T-cell (primary cell): ENCODE measurements at regions not wholly inside any gene's neighbourhood (a gene's known extent, or its start where the extent isn't known, plus 50 kb on each side); places are given as distances from the start of the nearest gene placed in this dataset.

Experiments used
- ATAC-seq, 4 experiments: fragments of 200-7000 bp in 3 of 4; fragments of 150-1000 bp in 1 of 4; cut with Tn5 transposase; replicated peaks in 1 of 4; 1 replicate in 3 of 4; 2 replicates in 1 of 4; pipeline ENCODE4 v1.10.0; 2021; ENCODE audit warnings: moderate library complexity in 3 of 4, mild to moderate bottlenecking in 2 of 4, moderate number of reproducible peaks in 1 of 4
- CTCF ChIA-PET, 2 donors: fragments of 300-600 bp; sonication (Branson Sonifier 250); formaldehyde crosslinking; loops; one replicate each; lab custom pipeline; 2022; ENCODE audit warnings: antibody characterized with exemption in 2 of 2; lab: Charles Lee
- POLR2A ChIA-PET, 2 donors: fragments of 300-600 bp; sonication (Branson Sonifier 250); formaldehyde crosslinking; loops; one replicate each; lab custom pipeline; 2022; ENCODE audit warnings: antibody characterized with exemption in 2 of 2; lab: Charles Lee
- DNase-seq, 35 experiments: peaks; one replicate each; pipeline versions ENCODE4 v3.0.0 to v3.0.0-alpha.2; 2013 to 2023
- H3K27ac ChIP-seq: one replicate; pipeline ENCODE4 v1.5.1; 2013; ENCODE audit warnings: low read length
- H3K27me3 ChIP-seq, 2 experiments: replicated peaks in 1 of 2; 1 replicate in 1 of 2; 2 replicates in 1 of 2; pipeline versions ENCODE4 v1.6.1 to v1.7.0; 2013; ENCODE audit warnings: low read length in 1 of 2, mixed read lengths in 1 of 2; ENCODE audit not compliant: control insufficient read depth in 2 of 2, insufficient read depth in 2 of 2; ENCODE audit errors: extremely low read depth in 1 of 2
- H3K36me3 ChIP-seq, 2 donors: 1 replicate in 1 of 2; 2 replicates in 1 of 2; pipeline versions ENCODE4 v1.6.1 to v1.7.0; 2013; ENCODE audit warnings: low read length in 1 of 2; ENCODE audit not compliant: control insufficient read depth in 2 of 2, insufficient read depth in 1 of 2; ENCODE audit errors: extremely low read depth in 1 of 2
- H3K4me1 ChIP-seq, 2 experiments: 1 replicate in 1 of 2; 2 replicates in 1 of 2; pipeline versions ENCODE4 v1.6.1 to v1.7.0; 2013; ENCODE audit warnings: low read length in 2 of 2, mixed read lengths in 1 of 2; ENCODE audit not compliant: insufficient read depth in 2 of 2, control insufficient read depth in 1 of 2; ENCODE audit errors: extremely low read depth in 1 of 2
- H3K4me3 ChIP-seq, 2 donors: 1 replicate in 1 of 2; 2 replicates in 1 of 2; pipeline versions ENCODE4 v1.5.1 to v1.7.0; 2013; ENCODE audit warnings: mild to moderate bottlenecking in 2 of 2, low read length in 1 of 2, moderate library complexity in 1 of 2; ENCODE audit not compliant: control insufficient read depth in 1 of 2; ENCODE audit errors: extremely low read depth in 1 of 2
- H3K9me3 ChIP-seq: 2 replicates; pipeline ENCODE4 v1.7.0; 2013
- H3K27ac Mint-ChIP-seq, 2 donors: one replicate each; pipeline ENCODE4 v1.8.0; 2020 to 2021; ENCODE audit warnings: mild to moderate bottlenecking in 2 of 2, mixed read lengths in 2 of 2
- H3K27me3 Mint-ChIP-seq, 2 donors: one replicate each; pipeline ENCODE4 v1.8.0; 2021 to 2022; ENCODE audit warnings: mixed read lengths in 2 of 2
- H3K36me3 Mint-ChIP-seq: one replicate; pipeline ENCODE4 v1.8.0; 2021; ENCODE audit warnings: mixed read lengths
- H3K4me1 Mint-ChIP-seq, 3 donors: one replicate each; pipeline ENCODE4 v1.8.0; 2020 to 2022; ENCODE audit warnings: mixed read lengths in 3 of 3, mild to moderate bottlenecking in 1 of 3
- H3K4me3 Mint-ChIP-seq, 3 donors: one replicate each; pipeline ENCODE4 v1.8.0; 2020 to 2022; ENCODE audit warnings: mild to moderate bottlenecking in 3 of 3, mixed read lengths in 3 of 3, moderate library complexity in 3 of 3
- H3K9me3 Mint-ChIP-seq, 3 donors: one replicate each; pipeline ENCODE4 v1.8.0; 2020 to 2022; ENCODE audit warnings: mixed read lengths in 3 of 3
- WGBS: methylation state at CpG from one replicate; pipeline ENCODE4 v1.1.5; 2013; ENCODE audit warnings: missing lambda C conversion rate; ENCODE audit not compliant: insufficient coverage; 5-methylcytosine and 5-hydroxymethylcytosine counted together

DNA sequence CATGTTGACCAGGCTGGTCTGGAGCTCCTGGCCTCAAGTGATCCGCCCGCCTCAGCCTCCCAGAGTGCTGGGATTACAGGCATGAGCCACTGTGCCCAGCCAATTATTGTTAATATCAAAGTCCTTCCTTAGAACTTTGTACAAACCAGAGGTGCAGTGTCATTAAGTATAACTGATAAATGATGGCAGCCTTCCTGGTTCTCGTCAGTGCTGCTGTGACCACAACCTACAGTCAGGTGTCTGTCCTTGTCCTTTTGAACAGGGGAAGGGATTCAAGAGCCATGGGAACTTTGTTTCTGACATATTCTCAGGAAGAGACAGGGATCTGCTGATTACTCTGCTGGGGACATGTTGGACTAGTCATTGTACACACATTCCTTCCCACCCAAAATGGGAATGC, 103.2 kb upstream of the TIAM2 start:
- H3K36me3 ChIP-seq: no peaks in the 10 kb centered on the region
- peaks cover 0 to 5% (median 0%) of the 10 kb centered on the region in 3 donors for H3K4me1 Mint-ChIP-seq
- ChIA-PET POLR2A (no interaction called here), CTCF (interaction anchor here in 1 of 2 donors (0.5 kb wide), 1 partner anchor 11 kb away, joined by 3 read pairs; no protein-coding TSS in a partner anchor)
- no peaks in the 10 kb centered on the region for H3K27me3 ChIP-seq
- H3K4me3 Mint-ChIP-seq: no peak overlapping the region
- H3K27ac ChIP-seq: no peak overlapping the region
- H3K27me3 Mint-ChIP-seq: no peaks in the 10 kb centered on the region
- no peak overlapping the region for H3K4me3 ChIP-seq
- H3K36me3 Mint-ChIP-seq: peaks cover 24% of the 10 kb centered on the region
- H3K27ac Mint-ChIP-seq: no peak overlapping the region
- DNase-seq (no peak), ATAC-seq (no peak)
- no peaks in the 10 kb centered on the region for H3K9me3 ChIP-seq
- no peaks in the 10 kb centered on the region for H3K4me1 ChIP-seq
- H3K9me3 Mint-ChIP-seq: no peaks in the 10 kb centered on the region
- 100% methylated on average over 1 of the region's 3 CpGs for WGBS

DNA sequence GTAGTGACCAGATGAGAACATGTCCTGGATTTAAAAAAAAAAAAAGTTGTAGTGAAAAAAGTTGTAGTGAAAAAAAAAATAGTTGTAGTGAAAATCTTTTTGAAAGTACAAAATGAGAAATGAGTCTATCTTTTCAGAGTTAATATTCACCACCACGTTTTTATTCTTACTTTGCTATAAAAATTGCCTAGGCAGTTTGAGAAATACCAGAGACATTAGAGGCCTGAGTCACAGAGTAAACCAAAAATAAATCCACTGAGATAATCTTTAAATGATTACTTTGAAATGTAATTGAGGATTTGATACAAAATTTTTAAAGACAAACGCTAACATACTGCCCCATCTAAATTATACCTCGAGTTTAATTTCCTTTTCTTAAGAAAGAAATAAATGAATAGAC, 101.2 kb upstream of the TIAM2 start:
- ChIA-PET POLR2A (no interaction called here), CTCF (no interaction called here)
- peaks cover 27% of the 10 kb centered on the region for H3K36me3 Mint-ChIP-seq
- no peak overlapping the region for H3K4me3 Mint-ChIP-seq
- no peaks in the 10 kb centered on the region for H3K27me3 Mint-ChIP-seq
- Histone ChIP-seq H3K4me1 (no peaks in the 10 kb centered on the region), H3K9me3 (no peaks in the 10 kb centered on the region), H3K27me3 (no peaks in the 10 kb centered on the region), H3K4me3 (no peak overlapping the region), H3K36me3 (no peaks in the 10 kb centered on the region), H3K27ac (no peak overlapping the region)
- no CpG with 5 or more reads among the region's 3 CpGs for WGBS
- no peak for DNase-seq
- ATAC-seq: no peak
- no peak overlapping the region for H3K27ac Mint-ChIP-seq
- peaks cover 0 to 5% (median 0%) of the 10 kb centered on the region in 3 donors for H3K4me1 Mint-ChIP-seq
- no peaks in the 10 kb centered on the region for H3K9me3 Mint-ChIP-seq

DNA sequence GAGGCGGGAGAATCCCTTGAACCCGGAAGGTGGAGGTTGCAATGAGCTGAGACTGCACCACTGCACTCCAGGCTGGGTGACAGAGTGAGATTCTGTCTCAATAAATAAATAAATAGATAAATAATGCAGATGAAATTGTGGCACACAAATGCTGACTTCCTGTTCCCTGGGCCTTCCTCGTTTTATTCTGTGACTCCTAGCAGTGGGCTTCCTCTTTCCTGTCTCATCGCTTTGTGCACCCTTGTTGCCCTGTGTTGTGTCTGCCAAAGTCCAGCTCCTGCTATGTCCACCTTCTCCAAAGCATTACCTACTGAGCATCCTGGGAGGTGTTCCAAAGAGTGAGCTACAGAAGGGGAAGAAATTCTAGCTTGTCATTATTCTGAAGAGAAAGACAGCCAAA, 100.2 kb upstream of the TIAM2 start:
- no peaks in the 10 kb centered on the region for H3K9me3 Mint-ChIP-seq
- peaks cover 24% of the 10 kb centered on the region for H3K36me3 Mint-ChIP-seq
- H3K27ac Mint-ChIP-seq: peak overlapping the region; percentile 56 to 58
- no peak overlapping the region for H3K4me3 Mint-ChIP-seq
- H3K36me3 ChIP-seq: no peaks in the 10 kb centered on the region
- H3K9me3 ChIP-seq: no peaks in the 10 kb centered on the region
- ATAC-seq: no peak
- H3K27me3 Mint-ChIP-seq: no peaks in the 10 kb centered on the region
- ChIA-PET POLR2A (no interaction called here), CTCF (no interaction called here)
- H3K4me1 ChIP-seq: no peaks in the 10 kb centered on the region
- H3K27ac ChIP-seq: no peak overlapping the region
- peaks cover 0 to 4% (median 0%) of the 10 kb centered on the region in 3 donors for H3K4me1 Mint-ChIP-seq
- DNase-seq: no peak
- H3K4me3 ChIP-seq: no peak overlapping the region
- WGBS: 14% methylated on average over 1 of the region's 4 CpGs
- H3K27me3 ChIP-seq: no peaks in the 10 kb centered on the region

DNA sequence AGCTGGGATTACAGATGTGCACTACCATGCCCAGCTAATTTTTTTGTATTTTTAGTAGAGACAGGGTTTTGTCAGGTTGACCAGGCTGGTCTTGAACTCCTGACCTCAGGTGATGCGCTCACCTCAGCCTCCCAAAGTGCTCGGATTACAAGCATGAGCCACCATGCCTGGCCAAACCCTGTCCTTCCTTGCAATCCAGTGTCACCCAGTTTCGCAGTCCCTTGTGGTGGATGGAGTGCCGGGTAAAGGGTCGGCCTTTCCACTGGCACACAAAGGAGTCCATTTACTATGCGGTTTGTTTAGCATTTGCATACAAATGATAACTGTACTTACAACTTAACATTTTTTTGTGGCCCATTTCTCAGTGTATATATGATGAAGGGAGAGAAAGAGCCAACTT, 99.3 kb upstream of the TIAM2 start:
- CTCF ChIA-PET: no interaction called here
- Histone ChIP-seq H3K27me3 (no peaks in the 10 kb centered on the region), H3K4me1 (no peaks in the 10 kb centered on the region), H3K36me3 (no peaks in the 10 kb centered on the region), H3K4me3 (no peak overlapping the region), H3K9me3 (no peaks in the 10 kb centered on the region), H3K27ac (no peak overlapping the region)
- Mint-ChIP-seq H3K4me3 (no peak overlapping the region), H3K27me3 (no peaks in the 10 kb centered on the region), H3K9me3 (no peaks in the 10 kb centered on the region), H3K27ac (no peak overlapping the region), H3K4me1 (peaks cover 0 to 4% (median 0%) of the 10 kb centered on the region in 3 donors), H3K36me3 (peaks cover 31% of the 10 kb centered on the region)
- ATAC-seq (no peak), DNase-seq (no peak)
- 100% methylated on average over 3 of the region's 6 CpGs for WGBS
- POLR2A ChIA-PET: interaction anchor here in 1 of 2 donors (0.7 kb wide), 1 partner anchor 494 kb away, joined by 4 read pairs; no protein-coding TSS in a partner anchor

DNA sequence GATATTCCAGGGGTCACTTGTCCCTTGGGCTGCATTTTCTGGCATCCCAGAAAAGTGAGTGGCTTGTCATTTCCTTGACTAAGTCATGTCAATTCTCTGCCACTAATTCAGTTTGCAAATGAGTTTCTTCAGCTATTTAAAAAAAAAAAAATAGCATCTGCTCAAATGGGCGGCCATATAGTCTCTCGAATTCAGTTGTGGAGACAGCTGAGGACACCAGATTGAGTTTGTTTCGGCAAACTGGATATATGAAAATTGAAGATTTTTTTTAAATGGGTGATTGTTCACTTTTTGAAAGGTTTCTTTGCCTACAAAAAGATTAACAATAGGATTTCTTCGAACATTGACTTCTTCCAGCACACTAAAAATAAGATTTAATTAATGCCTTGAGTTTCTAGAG, 96.3 kb upstream of the TIAM2 start:
- CTCF ChIA-PET: no interaction called here
- H3K27ac ChIP-seq: no peak overlapping the region
- H3K4me1 ChIP-seq: no peaks in the 10 kb centered on the region
- H3K9me3 ChIP-seq: no peaks in the 10 kb centered on the region
- no peak overlapping the region for H3K27ac Mint-ChIP-seq
- H3K9me3 Mint-ChIP-seq: no peaks in the 10 kb centered on the region
- ATAC-seq: no peak
- no peak for DNase-seq
- H3K4me1 Mint-ChIP-seq: peaks cover 0 to 2% (median 0%) of the 10 kb centered on the region in 3 donors
- WGBS: 100% methylated on average over 3 of the region's 4 CpGs
- no peak overlapping the region for H3K4me3 Mint-ChIP-seq
- POLR2A ChIA-PET: no interaction called here
- no peak overlapping the region for H3K4me3 ChIP-seq
- H3K36me3 Mint-ChIP-seq: peaks cover 34% of the 10 kb centered on the region
- no peaks in the 10 kb centered on the region for H3K36me3 ChIP-seq
- H3K27me3 Mint-ChIP-seq: no peaks in the 10 kb centered on the region
- no peaks in the 10 kb centered on the region for H3K27me3 ChIP-seq

DNA sequence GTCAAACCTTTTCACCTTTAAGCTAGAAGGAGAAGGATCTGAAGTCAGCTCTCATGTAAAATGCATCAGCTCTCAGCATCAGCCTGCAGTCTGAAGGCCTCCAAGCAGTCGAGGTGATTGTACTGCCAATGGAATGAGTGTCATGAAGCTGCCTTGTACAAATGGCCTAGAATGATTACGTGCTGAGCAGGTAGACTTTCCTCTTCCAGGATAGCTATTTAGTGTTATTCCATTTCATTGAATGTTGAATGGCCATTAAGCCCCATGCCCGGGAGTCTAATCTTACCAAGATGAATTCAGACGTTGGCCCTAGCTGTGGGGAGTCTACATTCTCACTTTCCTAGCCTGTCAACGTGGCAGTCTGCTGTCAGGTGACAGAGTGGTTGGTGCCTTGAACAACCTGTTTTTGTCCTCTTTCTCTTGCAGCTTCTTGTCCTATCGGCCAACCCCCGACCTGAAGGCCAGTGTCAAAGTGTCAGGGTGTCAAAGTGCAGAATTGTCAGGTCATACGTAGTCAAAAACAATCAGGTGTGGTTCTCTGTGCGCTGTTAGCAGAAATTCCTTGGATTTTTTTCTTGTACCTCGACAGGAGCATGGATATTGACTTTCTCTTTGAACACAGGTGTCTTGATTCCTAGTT, 95.2 kb upstream of the TIAM2 start:
- Mint-ChIP-seq H3K27me3 (no peaks in the 10 kb centered on the region), H3K36me3 (peaks cover 32% of the 10 kb centered on the region), H3K4me3 (no peak overlapping the region), H3K9me3 (no peaks in the 10 kb centered on the region), H3K27ac (no peak overlapping the region), H3K4me1 (peaks cover 0 to 1% (median 0%) of the 10 kb centered on the region in 3 donors)
- Histone ChIP-seq H3K4me3 (no peak overlapping the region), H3K27me3 (no peaks in the 10 kb centered on the region), H3K4me1 (no peaks in the 10 kb centered on the region), H3K36me3 (no peaks in the 10 kb centered on the region), H3K27ac (no peak overlapping the region), H3K9me3 (no peaks in the 10 kb centered on the region)
- 91% methylated on average over 8 of the region's 10 CpGs for WGBS
- ChIA-PET CTCF (no interaction called here), POLR2A (no interaction called here)
- no peak for ATAC-seq
- DNase-seq: no peak
